Superior temporal gyrus (tissue), 1 donor: ENCODE measurements at regions not wholly inside any gene's neighbourhood (a gene's known extent, or its start where the extent isn't known, plus 50 kb on each side); places are given as distances from the start of the nearest gene placed in this dataset.
"Not testable (repeated sequence)": the region's sequence is repeated elsewhere in the genome, so short reads cannot be mapped to it uniquely, and the experiment has no call there.

Source experiments
- DNase-seq: peaks from one replicate; pipeline ENCODE4 v3.0.0-alpha.2; 2016; ENCODE audit errors: extremely low spot score

DNA sequence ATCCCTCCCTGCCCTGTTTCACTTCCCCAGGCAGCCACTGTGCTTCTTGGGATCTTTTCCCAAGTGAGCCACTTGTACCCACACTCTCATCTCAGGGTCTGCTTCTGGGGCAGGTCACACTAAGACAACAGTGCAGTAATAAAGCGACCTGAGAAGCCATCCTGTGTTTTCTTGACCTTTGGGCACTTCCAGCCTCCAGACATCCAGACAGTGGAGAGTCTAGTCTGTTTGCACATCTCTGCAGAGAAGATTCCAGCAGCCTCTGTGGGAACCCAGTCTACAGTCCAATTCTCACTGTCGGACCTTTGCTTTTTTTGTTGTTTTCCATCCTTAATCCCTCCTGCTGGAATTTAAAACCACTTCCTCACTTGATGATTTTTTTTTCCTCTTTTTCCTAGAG is 50.3 kb upstream of the ATP6AP2 start:
- DNase-seq: no peak

DNA sequence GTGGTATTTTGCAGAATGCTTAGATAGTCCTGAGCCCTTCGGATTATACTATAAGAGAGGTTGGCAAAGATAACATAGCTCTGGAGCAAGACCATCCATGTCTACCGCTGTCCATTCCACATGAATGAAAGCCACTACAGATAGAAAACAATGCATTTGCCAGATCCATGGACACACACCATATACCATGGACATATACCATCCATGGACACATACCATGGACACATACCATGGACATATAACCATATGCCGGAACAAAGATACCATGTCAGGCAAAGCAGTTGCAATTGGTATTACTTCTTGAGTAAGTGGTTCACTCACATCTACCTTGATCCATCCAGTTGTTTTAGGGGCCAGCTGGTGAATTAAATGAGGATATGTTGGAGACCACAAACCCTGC is 53.2 kb upstream of the ATP6AP2 start:
- no peak for DNase-seq

DNA sequence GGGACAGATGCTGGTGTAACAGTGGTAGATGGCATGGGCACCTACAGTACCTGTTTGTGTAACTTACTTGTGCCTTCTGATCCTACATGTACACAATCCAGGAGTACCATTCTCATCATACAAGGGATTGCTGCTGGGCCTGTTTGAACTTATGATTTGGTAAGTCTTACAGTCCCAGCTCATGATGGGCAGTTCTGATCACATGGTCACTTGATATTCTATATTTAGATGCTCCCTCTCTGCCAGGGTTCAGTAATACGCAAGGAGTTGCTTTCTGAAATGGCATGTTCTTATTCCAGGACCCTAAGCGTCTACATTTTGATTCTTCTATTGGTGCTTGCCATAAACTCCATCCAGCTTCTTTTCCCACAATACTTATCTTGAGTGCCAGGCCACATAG is 54.4 kb upstream of the ATP6AP2 start:
- no peak for DNase-seq

DNA sequence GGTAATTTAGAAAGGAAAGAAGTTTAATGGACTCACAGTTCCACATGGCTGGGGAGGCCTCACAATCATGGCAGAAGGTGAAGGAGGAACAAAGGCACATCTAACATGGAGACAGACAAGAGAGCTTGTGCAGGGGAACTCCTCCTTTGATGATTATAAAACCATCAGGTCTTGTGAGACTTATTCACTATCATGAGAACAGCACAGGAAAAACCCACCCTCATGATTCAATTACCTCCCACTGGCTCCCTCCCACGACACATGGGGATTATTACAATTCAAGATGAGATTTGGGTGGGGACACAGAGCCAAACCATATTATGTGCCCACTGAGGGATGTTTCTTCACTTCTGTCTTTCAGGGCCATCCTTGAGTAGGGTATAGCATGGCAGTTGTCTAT is 54.9 kb upstream of the ATP6AP2 start:
- DNase-seq: not testable (repeated sequence)

- no peak for DNase-seq
Observed at GRCh38 chrX:40524423-40524822, 56.3 kb upstream of the ATP6AP2 start.

DNA sequence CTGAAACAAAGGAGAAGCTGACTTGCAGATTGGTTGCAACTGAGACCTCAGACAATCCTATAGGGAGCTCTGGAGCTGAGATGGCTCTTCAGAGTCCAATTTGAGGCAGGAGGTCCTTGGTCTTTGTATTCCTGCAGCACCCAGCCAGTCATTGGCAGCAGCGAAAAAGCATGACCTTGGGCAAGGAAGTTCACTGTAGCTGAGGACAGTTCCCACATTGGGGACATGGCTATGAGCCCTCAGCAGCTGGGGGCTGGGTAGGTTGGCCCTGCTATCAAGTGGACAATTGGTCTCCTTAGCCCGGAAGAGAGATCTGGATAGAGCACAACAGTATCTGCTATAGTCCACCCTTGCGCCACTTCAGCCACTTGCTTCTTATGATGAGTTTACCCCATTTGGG is 56.9 kb upstream of the ATP6AP2 start:
- DNase-seq: no peak

GRCh38 chrX:40521868-40522450 is 58.8 kb upstream of the ATP6AP2 start:
- DNase-seq: no peak

DNA sequence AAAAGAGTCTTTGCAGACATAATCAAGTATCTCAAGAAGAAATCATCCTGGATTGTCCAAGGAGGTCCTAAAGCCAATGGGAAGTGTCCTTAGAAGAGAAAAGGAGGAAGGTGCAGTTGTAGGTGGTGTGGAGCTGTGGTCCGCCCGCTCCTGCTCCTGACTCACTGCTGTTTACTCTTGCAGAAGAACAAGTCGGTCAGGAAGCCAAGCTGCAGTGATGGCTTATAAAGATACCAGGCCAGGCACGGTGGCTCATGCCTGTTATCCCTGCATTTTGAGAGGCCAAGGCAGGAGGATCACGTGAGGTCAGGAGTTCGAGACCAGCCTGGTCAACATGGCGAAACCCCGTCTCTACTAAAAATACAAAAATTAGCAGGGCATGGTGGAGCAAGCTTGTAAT is 66.4 kb upstream of the ATP6AP2 start:
- no peak for DNase-seq

DNA sequence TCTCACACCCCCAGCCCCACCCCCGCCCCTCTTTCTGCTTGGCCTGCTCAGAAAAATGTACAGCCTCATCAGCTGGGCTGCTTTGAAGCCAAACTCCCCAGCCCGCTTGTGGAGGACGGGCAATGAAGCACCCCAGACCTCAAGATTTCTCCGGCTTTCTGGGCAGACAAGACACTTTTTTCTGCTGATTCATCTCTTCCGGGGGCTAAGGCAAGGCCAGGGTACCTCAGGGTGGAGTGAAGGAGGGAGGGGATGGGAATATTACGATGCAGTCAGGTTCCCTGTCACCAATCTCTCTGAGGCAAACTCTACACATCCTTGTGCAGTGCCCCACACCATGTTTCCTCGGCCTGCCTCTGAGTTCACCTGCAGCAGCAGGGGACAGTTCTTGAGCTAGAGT is 66.9 kb upstream of the ATP6AP2 start:
- DNase-seq: no peak

DNA sequence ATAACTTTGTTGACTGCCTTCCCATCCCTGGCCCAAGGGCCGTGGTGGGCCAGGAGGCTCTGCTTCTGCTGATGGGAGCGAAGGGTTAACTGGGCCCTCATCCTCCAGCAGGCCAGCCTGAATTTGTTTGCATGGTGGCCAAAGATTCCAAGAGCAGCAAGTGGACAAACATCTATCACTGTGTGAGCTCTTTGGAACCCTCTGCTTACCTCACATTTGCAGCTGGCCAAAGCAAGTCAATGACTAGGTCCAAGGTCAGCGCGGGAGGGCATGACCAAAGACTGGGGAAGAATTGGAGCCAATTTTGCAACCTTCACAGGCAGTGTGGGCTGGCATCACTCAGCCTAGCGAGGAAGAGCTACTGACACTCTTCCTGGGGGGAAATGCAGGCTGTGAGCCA is 67.8 kb upstream of the ATP6AP2 start:
- no peak for DNase-seq

DNA sequence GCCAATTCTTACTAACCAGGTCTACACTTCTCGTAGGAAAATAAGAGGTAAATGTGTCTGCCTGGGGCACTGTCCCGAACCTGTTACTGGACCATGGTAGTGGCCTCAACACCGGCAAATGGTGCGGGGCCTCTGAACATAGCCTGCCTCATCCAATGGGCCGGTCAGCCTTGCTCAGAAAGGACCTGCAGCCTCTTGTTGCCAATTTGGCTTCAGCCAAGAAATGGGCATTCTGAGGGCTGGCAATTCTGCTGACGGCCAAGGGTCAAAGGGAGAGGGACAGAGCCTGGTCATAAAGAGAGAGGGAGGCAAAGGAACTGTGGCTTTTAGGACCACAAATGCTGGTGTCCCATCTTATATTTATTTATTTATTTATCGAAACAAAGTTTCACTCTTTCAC is 69.5 kb upstream of the ATP6AP2 start:
- no peak for DNase-seq

- no peak for DNase-seq
Observed at GRCh38 chrX:40508560-40508959, 72.2 kb upstream of the ATP6AP2 start.

DNA sequence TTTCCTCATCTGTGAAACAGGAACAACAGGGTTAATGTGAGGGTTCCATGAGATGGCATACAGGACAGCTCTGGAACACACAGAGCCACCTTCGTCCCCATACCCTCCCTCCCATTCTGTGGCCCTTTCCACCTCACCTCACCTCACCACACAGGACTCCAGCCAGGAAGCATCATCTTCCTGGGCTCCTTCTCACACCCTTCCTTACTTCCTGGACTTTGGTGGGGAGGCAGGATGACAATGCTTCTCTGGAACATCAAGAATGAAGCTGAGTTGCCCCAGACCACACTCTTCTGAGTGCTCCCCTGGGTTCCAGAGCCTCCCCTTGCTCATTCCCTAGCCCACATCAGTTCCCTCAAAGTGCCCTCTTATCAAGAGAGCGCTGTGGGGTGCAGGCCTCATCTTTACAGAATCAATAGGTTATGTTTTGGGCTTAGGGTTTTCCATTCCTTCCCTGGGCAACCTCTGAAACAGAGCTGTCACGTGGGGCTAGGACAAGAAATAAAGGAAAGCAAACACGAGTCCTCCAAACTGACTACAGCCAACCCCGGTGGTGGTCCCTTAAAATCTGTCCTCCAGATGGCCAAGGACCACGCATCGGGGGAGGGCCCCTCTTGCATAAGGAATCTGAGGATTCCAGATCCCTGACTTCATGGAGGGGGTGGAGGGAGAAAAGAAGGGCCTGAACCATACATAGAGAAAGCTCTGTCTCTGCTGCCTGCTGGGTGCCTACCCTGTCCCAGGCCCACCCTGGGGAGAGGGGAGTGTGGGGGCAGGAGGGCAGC is 74.4 kb upstream of the ATP6AP2 start:
- no peak for DNase-seq

GRCh38 chrX:40504801-40505605 is 75.8 kb upstream of the ATP6AP2 start:
- DNase-seq: no peak

DNA sequence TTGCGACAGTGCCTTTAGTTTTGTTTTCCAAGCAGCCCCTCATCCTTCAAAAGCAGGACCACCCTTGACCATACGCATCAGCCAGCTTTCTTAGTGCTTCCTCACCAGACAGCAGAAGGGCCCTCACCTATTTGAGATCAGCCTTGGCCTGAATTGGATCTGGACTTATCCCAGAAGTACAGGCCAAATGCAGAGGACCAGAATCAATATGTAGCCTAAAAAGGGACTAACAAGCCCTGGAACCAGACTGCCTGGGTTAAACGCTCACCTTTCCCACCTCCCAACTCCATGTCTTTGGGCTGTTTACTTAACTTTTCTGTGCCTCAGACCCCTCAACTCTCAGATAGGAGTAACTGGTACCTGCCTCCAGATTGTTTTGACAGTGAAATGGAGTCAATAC is 77.7 kb upstream of the ATP6AP2 start:
- no peak for DNase-seq

DNA sequence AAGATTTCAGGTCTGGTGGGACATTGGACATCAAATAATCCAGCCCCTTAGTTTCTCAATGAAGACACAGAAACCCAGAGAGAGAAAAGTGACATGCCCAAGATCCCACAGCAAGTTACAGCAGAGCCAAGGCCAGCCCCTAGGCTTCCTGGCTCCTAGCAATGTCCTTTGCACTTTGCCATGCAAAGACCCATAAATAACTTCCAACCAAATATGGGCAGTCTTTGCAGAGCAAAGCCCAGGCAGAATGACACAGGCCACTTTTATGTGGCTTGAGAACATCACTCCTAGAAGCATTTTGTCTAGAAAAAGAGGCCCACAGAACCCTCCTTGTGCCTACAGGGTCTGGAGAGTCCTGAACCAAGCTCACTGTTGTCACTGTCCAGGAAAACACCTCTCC is 78.1 kb upstream of the ATP6AP2 start:
- DNase-seq: no peak

DNA sequence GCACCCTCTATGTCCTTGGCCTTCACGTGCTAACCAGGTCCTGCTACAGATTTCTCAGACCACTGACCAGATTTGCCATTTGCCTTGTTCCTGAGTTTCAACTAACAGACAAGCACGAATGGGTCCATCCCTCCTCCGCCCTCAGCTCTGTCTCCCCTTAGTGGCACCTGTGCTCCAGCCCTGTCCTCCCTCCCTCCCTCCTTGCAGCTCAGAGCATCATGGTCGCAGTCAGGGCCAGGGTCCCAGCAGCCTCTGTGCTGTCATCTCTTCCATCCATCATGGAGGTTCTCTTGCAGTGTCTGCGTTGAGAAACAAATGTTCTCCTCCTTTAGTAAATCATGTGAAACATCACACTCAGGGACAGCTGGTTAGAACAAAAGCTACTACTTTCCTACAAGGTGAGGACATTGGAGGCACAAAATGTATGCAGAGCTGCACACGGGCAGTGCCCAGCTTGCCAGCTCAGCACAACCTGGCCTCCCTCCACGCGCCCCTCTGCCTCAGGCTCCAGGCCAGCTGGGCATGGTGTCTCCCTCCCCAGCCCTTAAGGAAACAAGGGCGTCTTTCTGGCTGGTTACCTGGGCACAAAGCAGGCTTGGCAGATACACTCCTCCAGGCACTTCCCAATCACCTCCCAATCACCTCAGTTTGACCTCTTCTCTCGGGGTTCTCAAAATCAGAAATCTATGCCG is 79.5 kb upstream of the ATP6AP2 start:
- no peak for DNase-seq

- DNase-seq: peak; percentile 26
Observed at GRCh38 chrX:40496728-40497127, 84.0 kb upstream of the ATP6AP2 start.

- DNase-seq: no peak
Observed at GRCh38 chrX:40495659-40496058, 85.1 kb upstream of the ATP6AP2 start.

- DNase-seq: no peak
Observed at GRCh38 chrX:40494005-40494404, 86.8 kb upstream of the ATP6AP2 start.

DNA sequence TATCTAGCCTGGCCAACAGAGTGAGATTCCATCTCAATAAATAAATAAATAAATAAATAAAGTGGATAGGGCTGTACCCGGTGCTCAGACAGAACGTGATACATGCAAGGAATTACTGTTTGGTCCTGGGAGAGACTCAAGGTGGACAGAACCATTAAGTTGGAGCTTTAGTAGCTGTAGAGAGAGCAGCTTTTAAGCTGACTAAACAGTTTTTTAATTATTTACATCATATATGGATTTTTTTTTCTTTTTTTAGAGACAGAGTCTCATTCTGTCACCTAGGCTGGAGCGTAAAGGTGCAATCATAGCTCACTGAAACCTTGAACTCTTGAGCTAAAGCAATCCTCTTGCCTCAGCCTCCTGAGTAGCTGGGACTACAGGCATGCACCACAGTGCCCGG is 92.5 kb upstream of the ATP6AP2 start:
- no peak for DNase-seq

DNA sequence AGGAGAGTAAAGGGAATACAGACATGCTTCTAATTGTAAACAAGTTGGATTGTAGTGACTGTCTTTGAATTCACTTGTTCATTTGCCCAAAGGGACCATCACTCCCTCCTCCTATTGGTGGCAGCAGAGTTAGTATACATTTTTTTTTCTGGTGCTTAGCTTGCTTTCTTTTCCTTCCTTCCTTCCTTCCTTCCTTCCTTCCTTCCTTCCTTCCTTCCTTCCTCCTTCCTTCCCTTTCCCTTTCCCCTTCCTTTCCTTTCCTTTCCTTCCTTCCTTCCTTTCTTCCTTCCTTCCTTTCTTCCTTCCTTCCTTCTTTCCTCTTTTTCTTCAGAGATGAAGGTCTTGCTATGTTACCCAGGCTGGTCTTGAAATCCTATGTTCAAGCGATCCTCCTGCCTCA is 94.8 kb upstream of the ATP6AP2 start:
- DNase-seq: no peak
